Thyroid gland (tissue), 4 donors: ENCODE measurements at regions not wholly inside any gene's neighbourhood (a gene's known extent, or its start where the extent isn't known, plus 50 kb on each side); places are given as distances from the start of the nearest gene placed in this dataset.

ENCODE experiments used
- DNase-seq, 2 donors: peaks; one replicate each; pipeline ENCODE4 v3.0.0-alpha.2; 2019
- H3K27ac ChIP-seq, 3 donors: fragments of 200-600 bp; sonication (generic); 1 replicate in 2 of 3; 2 replicates in 1 of 3; pipeline ENCODE4 v1.5.1; 2016 to 2019; ENCODE audit warnings: mild to moderate bottlenecking in 1 of 3, moderate library complexity in 1 of 3
- H3K27me3 ChIP-seq: fragments of 200-600 bp; sonication (generic); one replicate; pipeline ENCODE4 v1.5.1; 2019
- H3K36me3 ChIP-seq, 2 donors: fragments of 200-600 bp; sonication (generic); one replicate each; pipeline ENCODE4 v1.5.1; 2016 to 2019
- H3K4me1 ChIP-seq, 2 donors: fragments of 200-600 bp; sonication (generic); one replicate each; pipeline ENCODE4 v1.5.1; 2017 to 2019
- H3K4me3 ChIP-seq, 3 donors: fragments of 200-600 bp; sonication (generic); replicated peaks in 1 of 3; 1 replicate in 2 of 3; 2 replicates in 1 of 3; pipeline ENCODE4 v1.5.1; 2016; ENCODE audit warnings: mild to moderate bottlenecking in 1 of 3
- H3K9me3 ChIP-seq: fragments of 200-600 bp; sonication (generic); one replicate; pipeline ENCODE4 v1.5.1; 2017
- CTCF ChIP-seq, 6 experiments: fragments of 200-600 bp in 3 of 6; fragments of 450-650 bp in 3 of 6; sonication (generic) in 3 of 6; IDR thresholded peaks; one replicate each; pipeline ENCODE4 v1.5.1; 2016 to 2019; ENCODE audit warnings: antibody characterized with exemption in 6 of 6, mild to moderate bottlenecking in 2 of 6, inconsistent platforms in 1 of 6, moderate library complexity in 1 of 6
- POLR2A ChIP-seq, 2 donors: fragments of 450-650 bp; IDR thresholded peaks; one replicate each; pipeline ENCODE4 v1.6.1; 2017; ENCODE audit warnings: antibody characterized with exemption in 2 of 2, mild to moderate bottlenecking in 2 of 2, moderate library complexity in 1 of 2
- WGBS, 2 donors: methylation state at CpG; one replicate each; pipeline ENCODE4 v1.1.5; 2017; 5-methylcytosine and 5-hydroxymethylcytosine counted together
- intact Hi-C: fragments of 100-400 bp; cut with DNase I; formaldehyde crosslinking; loops from one replicate; pipeline ENCODE4 v1.15.1; 2023

GRCh38 chr4:186010821-186011220, 58.1 kb upstream of the TLR3 start:
- Histone ChIP-seq H3K27ac (no peak overlapping the region), H3K27me3 (no peaks in the 10 kb centered on the region), H3K9me3 (no peaks in the 10 kb centered on the region), H3K36me3 (no peaks in the 10 kb centered on the region), H3K4me3 (no peak overlapping the region), H3K4me1 (no peaks in the 10 kb centered on the region)
- TF ChIP-seq CTCF (IDR thresholded peaks at IDR 0.05) = no peak
- TF ChIP-seq POLR2A (IDR thresholded peaks at IDR 0.05) = no peak
- 98% methylated on average over 7 of the region's 7 CpGs for WGBS, 2 donors
- no peak for DNase-seq
- intact Hi-C loops = no loop called here

DNA sequence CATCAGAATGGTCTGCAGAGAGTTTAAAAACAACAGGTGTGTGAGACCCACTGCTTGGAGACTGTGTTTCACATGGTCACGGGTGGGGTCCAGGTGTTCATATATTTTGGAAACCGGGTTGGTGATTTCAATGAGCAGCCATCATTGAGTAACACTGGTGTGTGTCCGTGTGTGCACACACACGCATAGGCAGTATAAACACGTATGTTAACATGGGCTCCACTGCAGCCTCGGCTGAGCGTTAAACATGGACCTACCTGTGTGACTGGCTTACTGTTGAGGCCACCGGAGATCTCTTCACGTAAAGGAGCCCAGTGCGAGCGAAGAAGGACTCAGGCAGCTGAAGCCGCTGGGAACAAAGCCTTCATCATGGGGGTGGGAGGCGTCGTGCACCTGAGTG, 56.9 kb upstream of the TLR3 start:
- WGBS, 2 donors = 97% methylated on average over 14 of the region's 14 CpGs
- no peak overlapping the region for H3K4me3 ChIP-seq
- intact Hi-C loops = no loop called here
- no peaks in the 10 kb centered on the region for H3K4me1 ChIP-seq
- no peak for DNase-seq
- no peaks in the 10 kb centered on the region for H3K27me3 ChIP-seq
- no peak overlapping the region for H3K27ac ChIP-seq
- H3K9me3 ChIP-seq = no peaks in the 10 kb centered on the region
- no peaks in the 10 kb centered on the region for H3K36me3 ChIP-seq
- TF ChIP-seq CTCF (IDR thresholded peaks at IDR 0.05) = no peak
- TF ChIP-seq POLR2A (IDR thresholded peaks at IDR 0.05) = no peak

DNA sequence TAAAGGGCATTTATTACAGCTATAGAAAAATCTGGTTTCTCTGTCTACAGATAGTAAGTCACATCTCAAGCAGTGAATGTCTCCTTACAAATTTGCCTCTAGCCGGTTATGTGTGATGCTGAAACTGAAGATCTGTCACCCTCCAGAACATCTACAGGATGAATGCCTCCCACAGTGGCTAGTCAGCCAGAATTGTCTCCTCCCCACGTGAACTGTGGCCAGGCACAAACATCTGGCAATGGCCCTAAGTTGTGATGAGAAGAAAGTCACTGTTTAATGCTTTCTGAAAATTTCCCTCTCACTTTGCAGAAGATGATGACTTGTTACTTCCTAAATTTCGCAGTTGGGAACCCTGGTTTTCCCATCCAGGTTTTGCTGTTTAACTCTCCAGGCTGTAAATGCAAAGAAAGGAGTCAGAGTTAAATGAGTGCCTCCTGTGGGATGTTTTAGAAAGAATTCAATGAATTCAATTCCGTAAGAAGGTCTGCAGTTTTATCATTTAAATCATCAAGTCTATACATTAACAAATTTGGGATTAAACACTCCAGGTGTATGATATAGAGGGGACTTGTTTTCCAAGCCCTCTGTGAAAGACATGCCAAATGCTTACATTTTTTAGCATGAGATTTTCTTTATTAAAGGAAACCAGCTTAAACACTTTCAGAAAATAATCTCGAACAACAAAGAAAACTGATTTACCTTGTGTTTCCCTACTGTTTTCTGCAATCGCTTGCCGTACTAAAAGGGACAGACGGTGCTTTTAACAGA, 55.4 kb upstream of the TLR3 start:
- WGBS, 2 donors = 80 to 84% methylated on average over 8 of the region's 8 CpGs
- Histone ChIP-seq H3K4me3 (no peak overlapping the region), H3K36me3 (no peaks in the 10 kb centered on the region), H3K27me3 (no peaks in the 10 kb centered on the region), H3K9me3 (no peaks in the 10 kb centered on the region), H3K4me1 (peaks cover 3 to 10% of the 10 kb centered on the region in 2 donors), H3K27ac (no peak overlapping the region)
- no peak for TF ChIP-seq POLR2A (IDR thresholded peaks at IDR 0.05)
- TF ChIP-seq CTCF (IDR thresholded peaks at IDR 0.05) = no peak
- intact Hi-C loops = no loop called here
- no peak for DNase-seq

DNA sequence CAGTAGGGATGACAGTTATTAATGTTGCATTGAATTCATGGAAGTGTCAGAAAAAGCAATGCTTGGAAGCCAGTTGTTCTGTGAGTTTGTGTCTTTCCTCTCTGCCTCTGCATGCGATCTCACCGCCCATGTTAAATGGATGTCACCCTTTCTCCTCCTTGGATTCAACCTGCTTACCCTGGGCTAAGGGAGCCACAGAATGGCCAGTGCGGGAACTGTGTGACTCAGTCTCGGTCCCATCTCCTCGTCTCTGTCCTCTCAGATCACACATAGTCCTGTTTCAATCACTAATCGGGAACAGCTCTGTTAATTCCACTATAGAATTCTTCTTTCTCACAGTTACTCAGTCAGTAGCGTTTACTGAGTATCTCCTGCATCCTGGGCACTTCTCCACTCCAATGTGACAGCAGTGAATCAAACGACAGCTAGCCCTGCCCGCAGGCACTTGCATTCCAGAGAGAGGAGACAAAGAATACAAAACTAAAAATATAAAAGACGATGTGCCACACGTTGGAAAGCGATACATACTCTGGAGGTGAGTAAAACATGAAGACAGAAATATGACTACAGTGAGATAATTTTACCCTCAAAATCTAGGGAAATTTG, 53.6 kb upstream of the TLR3 start:
- H3K4me3 ChIP-seq = no peak overlapping the region
- H3K4me1 ChIP-seq = peaks cover 17 to 27% of the 10 kb centered on the region in 2 donors
- no peak for DNase-seq
- H3K27ac ChIP-seq = no peak overlapping the region
- intact Hi-C loops = no loop called here
- 86% methylated on average over 12 of the region's 12 CpGs for WGBS, 2 donors
- no peaks in the 10 kb centered on the region for H3K36me3 ChIP-seq
- no peaks in the 10 kb centered on the region for H3K27me3 ChIP-seq
- H3K9me3 ChIP-seq = no peaks in the 10 kb centered on the region
- TF ChIP-seq CTCF (IDR thresholded peaks at IDR 0.05) = no peak
- no peak for TF ChIP-seq POLR2A (IDR thresholded peaks at IDR 0.05)

GRCh38 chr4:186016796-186017195, 52.2 kb upstream of the TLR3 start:
- no peak for TF ChIP-seq CTCF (IDR thresholded peaks at IDR 0.05)
- TF ChIP-seq POLR2A (IDR thresholded peaks at IDR 0.05) = no peak
- Histone ChIP-seq H3K9me3 (no peaks in the 10 kb centered on the region), H3K27me3 (no peaks in the 10 kb centered on the region), H3K4me1 (peaks cover 26 to 42% of the 10 kb centered on the region in 2 donors), H3K36me3 (no peaks in the 10 kb centered on the region), H3K4me3 (no peak overlapping the region), H3K27ac (no peak overlapping the region)
- intact Hi-C loops = no loop called here
- DNase-seq = no peak
- WGBS, 2 donors = 90 to 93% methylated on average over 4 of the region's 4 CpGs
